Loucy (cell line): ENCODE measurements at regions not wholly inside any gene's neighbourhood (a gene's known extent, or its start where the extent isn't known, plus 50 kb on each side); places are given as distances from the start of the nearest gene placed in this dataset.

Experiments
- H2AFZ ChIP-seq: fragments of 200-600 bp; sonication (generic); 2 replicates; pipeline ENCODE4 v1.6.0; 2016; ENCODE audit warnings: antibody characterized with exemption, mild to moderate bottlenecking, low read length, moderate library complexity
- H3F3A ChIP-seq: fragments of 200-600 bp; 2 replicates; pipeline ENCODE4 v1.6.0; 2016; ENCODE audit warnings: antibody characterized with exemption, low read depth, mild to moderate bottlenecking
- H3K27me3 ChIP-seq: fragments of 200-600 bp; sonication (generic); 2 replicates; pipeline ENCODE4 v1.6.1; 2014; ENCODE audit warnings: low read length, mild to moderate bottlenecking; ENCODE audit not compliant: insufficient read depth, poor library complexity, severe bottlenecking
- H3K36me3 ChIP-seq: fragments of 200-600 bp; sonication (generic); 2 replicates; pipeline ENCODE4 v1.6.1; 2016; ENCODE audit warnings: low read length; ENCODE audit not compliant: insufficient read depth
- H3K4me1 ChIP-seq: fragments of 200-600 bp; sonication (generic); 2 replicates; pipeline ENCODE4 v1.5.1; 2014; ENCODE audit warnings: low read length, mild to moderate bottlenecking; ENCODE audit not compliant: insufficient read depth, poor library complexity, severe bottlenecking
- H3K4me2 ChIP-seq: fragments of 200-600 bp; sonication (generic); 2 replicates; pipeline ENCODE4 v1.6.0; 2014; ENCODE audit warnings: antibody characterized with exemption, low read length, low read depth, mild to moderate bottlenecking; ENCODE audit not compliant: poor library complexity, severe bottlenecking
- H3K4me3 ChIP-seq: fragments of 200-600 bp; sonication (generic); 2 replicates; pipeline ENCODE4 v1.5.1; 2014; ENCODE audit warnings: low read length, mild to moderate bottlenecking, mixed read lengths; ENCODE audit not compliant: poor library complexity, severe bottlenecking
- H3K79me2 ChIP-seq: fragments of 200-600 bp; sonication (generic); 2 replicates; pipeline ENCODE4 v1.6.1; 2014; ENCODE audit warnings: low read length; ENCODE audit not compliant: insufficient read depth
- H3K9ac ChIP-seq: fragments of 200-600 bp; sonication (generic); 2 replicates; pipeline ENCODE4 v1.6.0; 2014; ENCODE audit warnings: mild to moderate bottlenecking, low read depth, low read length, moderate library complexity; ENCODE audit not compliant: poor library complexity, severe bottlenecking
- H3K9me2 ChIP-seq: fragments of 200-600 bp; sonication (generic); replicated peaks from 2 replicates; pipeline ENCODE4 v1.6.1; 2016; ENCODE audit warnings: low read depth, low read length, mixed read lengths
- H3K9me3 ChIP-seq: fragments of 200-600 bp; sonication (generic); 2 replicates; pipeline ENCODE4 v1.6.1; 2014; ENCODE audit warnings: mild to moderate bottlenecking, antibody characterized with exemption, low read length, low read depth; ENCODE audit not compliant: insufficient read depth
- H4K20me1 ChIP-seq: fragments of 200-600 bp; sonication (generic); 2 replicates; pipeline ENCODE4 v1.6.0; 2014; ENCODE audit warnings: antibody characterized with exemption, low read length, mild to moderate bottlenecking; ENCODE audit not compliant: insufficient read depth, poor library complexity, severe bottlenecking
- EZH2phosphoT487 ChIP-seq: fragments of 200-600 bp; IDR thresholded peaks from 2 replicates; pipeline ENCODE4 v1.6.1; 2018; ENCODE audit warnings: antibody characterized with exemption, mild to moderate bottlenecking, moderate library complexity, borderline replicate concordance
- TF ChIP-seq, protein P1 (sequence below): fragments of 200-600 bp; sonication (generic); conservative IDR thresholded peaks from 2 replicates; pipeline ENCODE4 v1.5.1; 2014; ENCODE audit warnings: mild to moderate bottlenecking, antibody characterized with exemption, low read length

DNA sequence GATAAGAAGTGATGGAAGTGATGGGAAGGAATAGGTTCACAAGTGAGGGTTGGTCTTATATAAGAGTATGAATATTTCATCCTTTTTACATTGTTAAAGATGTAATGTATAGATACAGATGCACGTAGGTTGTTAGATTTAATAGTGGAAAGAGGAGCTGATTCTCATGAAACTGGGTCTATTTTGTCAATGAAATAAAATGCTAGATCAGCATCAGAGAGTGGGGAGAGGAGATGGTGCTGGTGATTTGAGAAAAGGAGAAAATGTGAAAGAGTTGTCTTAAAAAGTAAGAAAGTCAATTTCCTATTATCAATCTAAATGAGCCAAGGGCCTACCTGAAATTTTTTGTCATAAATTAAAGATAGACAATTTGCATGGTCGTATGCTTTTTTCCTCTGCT is 82.8 kb upstream of the FYN start:
- H3K9me3 ChIP-seq: no peaks in the 10 kb centered on the region
- H3K36me3 ChIP-seq: no peaks in the 10 kb centered on the region
- no peaks in the 10 kb centered on the region for H3K27me3 ChIP-seq

DNA sequence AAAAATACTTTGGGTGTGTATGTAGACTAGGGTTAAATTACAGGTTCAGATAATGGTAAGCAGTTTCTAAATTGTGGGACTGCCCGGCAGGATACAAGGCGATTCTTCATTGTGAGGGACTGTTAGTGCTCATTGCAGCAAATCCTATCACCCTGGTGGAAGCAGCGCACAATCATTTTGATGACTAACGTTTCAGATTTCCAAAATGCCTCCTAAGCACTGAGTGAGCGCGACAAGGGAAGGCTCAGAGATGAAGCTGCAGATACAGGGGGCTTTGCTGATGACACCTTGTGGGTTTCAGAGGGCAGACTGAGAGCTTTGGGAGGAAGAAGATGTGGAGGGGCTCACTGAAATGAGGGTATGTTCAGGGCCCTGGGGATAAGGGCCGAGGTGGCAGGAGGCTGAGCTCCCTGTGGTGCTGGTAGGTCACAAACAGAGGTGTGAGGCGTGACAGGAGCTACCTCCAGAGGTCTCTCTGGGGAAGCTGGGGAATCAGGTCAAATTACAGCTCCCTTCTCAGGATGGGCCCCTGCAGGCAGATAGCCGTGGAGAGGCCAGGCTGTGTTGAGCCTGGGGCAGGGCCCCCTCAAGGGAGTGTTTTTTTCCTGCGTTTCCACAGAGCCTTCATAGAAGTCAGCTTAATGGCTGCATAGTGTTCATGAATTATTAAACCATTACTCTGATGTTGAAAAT is 84.5 kb upstream of the FYN start:
- Histone ChIP-seq H3K9me3 (no peaks in the 10 kb centered on the region), H3K36me3 (no peaks in the 10 kb centered on the region), H3K9ac (no peak overlapping the region), H2AFZ (no peak overlapping the region), H3K4me3 (no peak overlapping the region), H3K4me1 (no peaks in the 10 kb centered on the region), H3K79me2 (no peaks in the 10 kb centered on the region), H3K27me3 (no peaks in the 10 kb centered on the region), H3F3A (no peaks in the 10 kb centered on the region), H4K20me1 (no peaks in the 10 kb centered on the region), H3K9me2 (no peaks in the 10 kb centered on the region), H3K4me2 (no peak overlapping the region)
- TF ChIP-seq EZH2phosphoT487: no peak
- TF ChIP-seq, protein P1, sequence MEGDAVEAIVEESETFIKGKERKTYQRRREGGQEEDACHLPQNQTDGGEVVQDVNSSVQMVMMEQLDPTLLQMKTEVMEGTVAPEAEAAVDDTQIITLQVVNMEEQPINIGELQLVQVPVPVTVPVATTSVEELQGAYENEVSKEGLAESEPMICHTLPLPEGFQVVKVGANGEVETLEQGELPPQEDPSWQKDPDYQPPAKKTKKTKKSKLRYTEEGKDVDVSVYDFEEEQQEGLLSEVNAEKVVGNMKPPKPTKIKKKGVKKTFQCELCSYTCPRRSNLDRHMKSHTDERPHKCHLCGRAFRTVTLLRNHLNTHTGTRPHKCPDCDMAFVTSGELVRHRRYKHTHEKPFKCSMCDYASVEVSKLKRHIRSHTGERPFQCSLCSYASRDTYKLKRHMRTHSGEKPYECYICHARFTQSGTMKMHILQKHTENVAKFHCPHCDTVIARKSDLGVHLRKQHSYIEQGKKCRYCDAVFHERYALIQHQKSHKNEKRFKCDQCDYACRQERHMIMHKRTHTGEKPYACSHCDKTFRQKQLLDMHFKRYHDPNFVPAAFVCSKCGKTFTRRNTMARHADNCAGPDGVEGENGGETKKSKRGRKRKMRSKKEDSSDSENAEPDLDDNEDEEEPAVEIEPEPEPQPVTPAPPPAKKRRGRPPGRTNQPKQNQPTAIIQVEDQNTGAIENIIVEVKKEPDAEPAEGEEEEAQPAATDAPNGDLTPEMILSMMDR: no peak

More for the DNA sequence above, 82.8 kb upstream of the FYN start:
- Histone ChIP-seq H4K20me1 (no peaks in the 10 kb centered on the region), H3K9ac (no peak overlapping the region), H3K4me1 (no peaks in the 10 kb centered on the region), H3K4me3 (no peak overlapping the region), H3K9me2 (no peaks in the 10 kb centered on the region), H3K4me2 (no peak overlapping the region), H2AFZ (no peak overlapping the region), H3F3A (no peaks in the 10 kb centered on the region), H3K79me2 (no peaks in the 10 kb centered on the region)
- TF ChIP-seq EZH2phosphoT487: no peak
- TF ChIP-seq, protein P1: no peak

DNA sequence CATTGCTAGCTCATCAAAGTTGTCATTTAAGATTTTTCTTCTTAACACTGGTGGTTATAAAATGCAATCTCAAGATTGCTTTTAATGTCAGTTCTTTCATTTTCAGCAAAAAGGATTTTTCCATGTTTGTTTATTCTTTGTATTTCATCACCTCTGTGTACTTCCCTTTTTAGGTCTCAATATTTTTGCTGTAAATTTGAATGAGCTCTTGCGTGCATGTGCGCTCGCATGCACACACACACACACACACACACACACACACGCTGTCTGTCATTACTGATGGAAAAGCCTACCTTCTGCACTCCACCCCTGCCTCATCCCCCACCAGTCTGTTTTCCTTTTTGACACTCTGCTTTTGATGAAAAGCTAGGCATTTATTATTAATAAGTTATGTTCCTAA is 85.3 kb upstream of the FYN start:
- H3K9me3 ChIP-seq: no peaks in the 10 kb centered on the region
- no peak overlapping the region for H2AFZ ChIP-seq
- no peaks in the 10 kb centered on the region for H3K36me3 ChIP-seq
- H3K4me1 ChIP-seq: no peaks in the 10 kb centered on the region
- TF ChIP-seq EZH2phosphoT487: no peak
- TF ChIP-seq, protein P1: no peak
- no peak overlapping the region for H3K9ac ChIP-seq
- H3K27me3 ChIP-seq: no peaks in the 10 kb centered on the region
- H3F3A ChIP-seq: no peaks in the 10 kb centered on the region
- H4K20me1 ChIP-seq: no peaks in the 10 kb centered on the region
- H3K4me2 ChIP-seq: no peak overlapping the region
- no peaks in the 10 kb centered on the region for H3K79me2 ChIP-seq
- H3K4me3 ChIP-seq: no peak overlapping the region
- no peaks in the 10 kb centered on the region for H3K9me2 ChIP-seq
